ENCODE measurements at regions not wholly inside any gene's neighbourhood (a gene's known extent, or its start where the extent isn't known, plus 50 kb on each side); places are given as distances from the start of the nearest gene placed in this dataset.

DNA sequence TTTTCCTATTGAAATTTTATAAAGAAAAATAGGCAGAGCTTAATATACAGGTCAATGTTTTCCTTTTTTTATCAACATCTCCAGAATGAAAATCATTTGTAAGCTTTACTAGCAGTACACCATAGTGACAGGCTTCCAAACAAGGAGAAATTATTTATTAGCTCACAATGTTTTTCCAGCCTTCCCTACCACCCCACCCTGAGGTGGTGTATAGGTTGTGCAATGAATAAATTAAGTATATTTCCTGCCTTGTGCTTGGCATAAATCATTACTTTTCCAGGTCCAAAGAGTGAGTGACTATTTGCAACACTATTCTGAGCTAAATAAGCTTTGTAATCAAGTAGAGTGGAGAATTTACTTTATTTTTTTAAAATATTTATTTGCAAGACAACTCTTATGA, 876.2 kb upstream of the POU3F3 start:
- TF ChIP-seq, protein P1, sequence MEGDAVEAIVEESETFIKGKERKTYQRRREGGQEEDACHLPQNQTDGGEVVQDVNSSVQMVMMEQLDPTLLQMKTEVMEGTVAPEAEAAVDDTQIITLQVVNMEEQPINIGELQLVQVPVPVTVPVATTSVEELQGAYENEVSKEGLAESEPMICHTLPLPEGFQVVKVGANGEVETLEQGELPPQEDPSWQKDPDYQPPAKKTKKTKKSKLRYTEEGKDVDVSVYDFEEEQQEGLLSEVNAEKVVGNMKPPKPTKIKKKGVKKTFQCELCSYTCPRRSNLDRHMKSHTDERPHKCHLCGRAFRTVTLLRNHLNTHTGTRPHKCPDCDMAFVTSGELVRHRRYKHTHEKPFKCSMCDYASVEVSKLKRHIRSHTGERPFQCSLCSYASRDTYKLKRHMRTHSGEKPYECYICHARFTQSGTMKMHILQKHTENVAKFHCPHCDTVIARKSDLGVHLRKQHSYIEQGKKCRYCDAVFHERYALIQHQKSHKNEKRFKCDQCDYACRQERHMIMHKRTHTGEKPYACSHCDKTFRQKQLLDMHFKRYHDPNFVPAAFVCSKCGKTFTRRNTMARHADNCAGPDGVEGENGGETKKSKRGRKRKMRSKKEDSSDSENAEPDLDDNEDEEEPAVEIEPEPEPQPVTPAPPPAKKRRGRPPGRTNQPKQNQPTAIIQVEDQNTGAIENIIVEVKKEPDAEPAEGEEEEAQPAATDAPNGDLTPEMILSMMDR (IDR thresholded peaks at IDR 0.05; ENCODE audit: borderline replicate concordance, extremely low read depth, low read length, poor library complexity, severe bottlenecking), result no peak
- TF ChIP-seq EZH2 (IDR thresholded peaks at IDR 0.05; ENCODE audit: borderline replicate concordance, low read depth, low read length, severe bottlenecking), result no peak
